HEK293T (cell line): ENCODE measurements at regions not wholly inside any gene's neighbourhood (a gene's known extent, or its start where the extent isn't known, plus 50 kb on each side); places are given as distances from the start of the nearest gene placed in this dataset.

ENCODE experiments used
- NFRKB ChIP-seq: fragments of 450-650 bp; IDR thresholded peaks from 2 replicates; pipeline ENCODE4 v1.6.1; 2016; ENCODE audit warnings: mild to moderate bottlenecking, moderate library complexity
- SUZ12 ChIP-seq: fragments of 450-650 bp; IDR thresholded peaks from 2 replicates; pipeline ENCODE4 v1.6.1; 2016; ENCODE audit warnings: mild to moderate bottlenecking
- TARDBP ChIP-seq: fragments of 450-650 bp; IDR thresholded peaks from 2 replicates; pipeline ENCODE4 v1.6.1; 2016

GRCh38 chr2:65504814-65505697, 72.7 kb upstream of the SPRED2 start:
- no peak for TF ChIP-seq NFRKB
- TF ChIP-seq SUZ12: no peak
- no peak for TF ChIP-seq TARDBP
